ENCODE measurements at regions not wholly inside any gene's neighbourhood (a gene's known extent, or its start where the extent isn't known, plus 50 kb on each side); places are given as distances from the start of the nearest gene placed in this dataset.

DNA sequence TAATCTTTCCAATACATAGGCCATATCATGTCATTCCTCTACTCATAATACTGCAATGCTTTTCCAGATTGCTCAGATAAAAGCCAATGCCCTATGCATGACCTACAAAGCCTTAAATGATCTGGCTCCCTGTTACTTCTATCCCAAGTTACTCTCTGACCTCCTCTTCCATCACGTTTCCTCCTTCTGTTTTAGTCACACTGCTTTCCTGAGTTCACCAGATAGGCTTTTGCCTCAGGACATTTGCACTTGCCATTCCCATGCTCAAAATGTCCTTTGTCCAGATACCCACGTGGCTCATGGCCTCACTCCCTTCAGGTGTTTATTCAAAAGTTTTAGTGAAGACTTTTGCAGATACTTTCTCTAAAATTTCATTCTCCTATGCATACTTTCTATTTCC lies 138.7 kb upstream of the PRICKLE1 start:
- TF ChIP-seq CTCF (IDR thresholded peaks at IDR 0.05; ENCODE audit: poor library complexity) (no peak), EZH2phosphoT487 (IDR thresholded peaks at IDR 0.05; ENCODE audit: low read depth, severe bottlenecking, unreplicated experiment) (no peak), EZH2 (IDR thresholded peaks at IDR 0.05; ENCODE audit: borderline replicate concordance) (no peak)
